Mesenchymal stem cell (in vitro differentiated cells and primary cell): ENCODE measurements at regions not wholly inside any gene's neighbourhood (a gene's known extent, or its start where the extent isn't known, plus 50 kb on each side); places are given as distances from the start of the nearest gene placed in this dataset.

Source experiments
- DNase-seq: peaks from one replicate; pipeline ENCODE4 v3.0.0-alpha.2; 2013
- H2AFZ ChIP-seq: one replicate; pipeline ENCODE4 v1.6.1; 2013; ENCODE audit warnings: low read depth, mild to moderate bottlenecking, control low read depth, inconsistent platforms, low read length, moderate library complexity
- H2AK5ac ChIP-seq: 2 replicates; pipeline ENCODE4 v1.6.1; 2013; ENCODE audit warnings: low read length, moderate library complexity, mild to moderate bottlenecking, inconsistent platforms; ENCODE audit not compliant: severe bottlenecking
- H2BK120ac ChIP-seq: one replicate; pipeline ENCODE4 v1.6.1; 2013; ENCODE audit warnings: low read depth, mild to moderate bottlenecking, inconsistent platforms, low read length, moderate library complexity
- H2BK12ac ChIP-seq, 2 experiments: one replicate each; pipeline ENCODE4 v1.6.1; 2013; ENCODE audit warnings: inconsistent platforms in 2 of 2, low read length in 2 of 2, mild to moderate bottlenecking in 2 of 2, moderate library complexity in 2 of 2, control low read depth in 1 of 2
- H2BK15ac ChIP-seq: one replicate; pipeline ENCODE4 v1.6.1; 2013; ENCODE audit warnings: mild to moderate bottlenecking, low read depth, inconsistent platforms; ENCODE audit not compliant: poor library complexity, severe bottlenecking
- H2BK5ac ChIP-seq: 2 replicates; pipeline ENCODE4 v1.6.1; 2013; ENCODE audit warnings: low read depth, mild to moderate bottlenecking, low read length, control low read depth, inconsistent platforms; ENCODE audit not compliant: poor library complexity, severe bottlenecking
- H3K14ac ChIP-seq, 2 experiments: one replicate each; pipeline ENCODE4 v1.6.1; 2013; ENCODE audit warnings: inconsistent platforms in 2 of 2, low read length in 2 of 2, control low read depth in 1 of 2, mild to moderate bottlenecking in 1 of 2, moderate library complexity in 1 of 2
- H3K18ac ChIP-seq, 2 experiments: one replicate each; pipeline ENCODE4 v1.6.1; 2013; ENCODE audit warnings: inconsistent platforms in 2 of 2, low read length in 2 of 2, control low read depth in 1 of 2, low read depth in 1 of 2, mild to moderate bottlenecking in 1 of 2
- H3K23ac ChIP-seq, 2 experiments: one replicate each; pipeline ENCODE4 v1.6.1; 2013; ENCODE audit warnings: inconsistent platforms in 2 of 2, low read length in 2 of 2, mild to moderate bottlenecking in 2 of 2, moderate library complexity in 2 of 2, control low read depth in 1 of 2
- H3K27ac ChIP-seq: 2 replicates; pipeline ENCODE4 v1.5.1; 2013; ENCODE audit warnings: mild to moderate bottlenecking, moderate library complexity, low read length, control low read depth, inconsistent platforms; ENCODE audit not compliant: poor library complexity, severe bottlenecking
- H3K27me3 ChIP-seq, 2 experiments: 2 replicates each; pipeline versions ENCODE4 v1.6.1 to v1.7.0; 2013; ENCODE audit warnings: low read length in 2 of 2, mild to moderate bottlenecking in 2 of 2, moderate library complexity in 2 of 2, control low read depth in 1 of 2, inconsistent platforms in 1 of 2; ENCODE audit not compliant: control insufficient read depth in 1 of 2, insufficient read depth in 1 of 2
- H3K36me3 ChIP-seq, 2 experiments: 2 replicates each; pipeline versions ENCODE4 v1.6.1 to v1.7.0; 2013; ENCODE audit warnings: low read length in 2 of 2, control low read depth in 1 of 2, inconsistent platforms in 1 of 2, low read depth in 1 of 2, mild to moderate bottlenecking in 1 of 2; ENCODE audit not compliant: insufficient read depth in 2 of 2, control insufficient read depth in 1 of 2
- H3K4ac ChIP-seq, 2 experiments: one replicate each; pipeline ENCODE4 v1.6.1; 2013; ENCODE audit warnings: inconsistent platforms in 2 of 2, low read length in 2 of 2, mild to moderate bottlenecking in 2 of 2, moderate library complexity in 2 of 2, control low read depth in 1 of 2, low read depth in 1 of 2
- H3K4me1 ChIP-seq: 2 replicates; pipeline ENCODE4 v1.6.1; 2013; ENCODE audit warnings: low read depth, low read length, control low read depth; ENCODE audit not compliant: control insufficient read depth, insufficient read depth
- H3K4me2 ChIP-seq: 2 replicates; pipeline ENCODE4 v1.6.1; 2013; ENCODE audit warnings: low read length, mild to moderate bottlenecking, inconsistent platforms; ENCODE audit not compliant: poor library complexity, severe bottlenecking
- H3K4me3 ChIP-seq, 2 experiments: 2 replicates each; pipeline versions ENCODE4 v1.5.1 to v1.7.0; 2013; ENCODE audit warnings: low read length in 2 of 2, mild to moderate bottlenecking in 2 of 2, control low read depth in 1 of 2, low read depth in 1 of 2; ENCODE audit not compliant: insufficient read depth in 1 of 2
- H3K79me1 ChIP-seq: replicated peaks from 2 replicates; pipeline ENCODE4 v1.6.1; 2013; ENCODE audit warnings: mild to moderate bottlenecking, control low read depth, low read length, inconsistent platforms; ENCODE audit not compliant: poor library complexity, severe bottlenecking
- H3K9ac ChIP-seq: 2 replicates; pipeline ENCODE4 v1.7.0; 2013; ENCODE audit warnings: mild to moderate bottlenecking, low read length, moderate library complexity
- H3K9me3 ChIP-seq: 2 replicates; pipeline ENCODE4 v1.7.0; 2013; ENCODE audit warnings: mild to moderate bottlenecking, low read length; ENCODE audit not compliant: control insufficient read depth
- H4K8ac ChIP-seq: one replicate; pipeline ENCODE4 v1.6.1; 2013; ENCODE audit warnings: inconsistent platforms, mild to moderate bottlenecking, low read length, moderate library complexity
- H4K91ac ChIP-seq: one replicate; pipeline ENCODE4 v1.6.1; 2013; ENCODE audit warnings: mild to moderate bottlenecking, low read length, inconsistent platforms
- WGBS: methylation state at CpG from one replicate; pipeline ENCODE4 v1.1.7; 2013; ENCODE audit warnings: mixed read lengths; 5-methylcytosine and 5-hydroxymethylcytosine counted together

GRCh38 chr3:20575146-20575545, 389.1 kb upstream of the SGO1 start:
- Histone ChIP-seq H2AK5ac (no peak overlapping the region), H2AFZ (no peak overlapping the region)
- 75% methylated on average over 1 of the region's 2 CpGs for WGBS

GRCh38 chr3:20574746-20575145, 388.7 kb upstream of the SGO1 start:
- peak; percentile 55 for DNase-seq
- Histone ChIP-seq H2BK15ac (no peak overlapping the region), H3K36me3 (no peaks in the 10 kb centered on the region), H4K91ac (no peak overlapping the region), H2BK12ac (no peak overlapping the region), H3K9me3 (no peaks in the 10 kb centered on the region), H3K27ac (no peak overlapping the region), H3K23ac (no peak overlapping the region), H3K4me3 (peak overlapping the region in 1 of 2 experiments; percentile 36), H2BK5ac (no peak overlapping the region), H3K79me1 (no peaks in the 10 kb centered on the region), H3K9ac (peak overlapping the region; percentile 31), H4K8ac (no peak overlapping the region), H3K27me3 (no peaks in the 10 kb centered on the region), H3K18ac (no peak overlapping the region), H2BK120ac (no peak overlapping the region), H3K14ac (peak overlapping the region in 1 of 2 experiments; percentile 48), H2AFZ (no peak overlapping the region), H3K4ac (no peak overlapping the region), H2AK5ac (no peak overlapping the region), H3K4me2 (no peak overlapping the region), H3K4me1 (no peaks in the 10 kb centered on the region)
- 15% methylated on average over 4 of the region's 4 CpGs for WGBS

More at GRCh38 chr3:20575146-20575545, 389.1 kb upstream of the SGO1 start:
- peak overlapping the region; percentile 31 for H3K9ac ChIP-seq
- H3K27ac ChIP-seq, result no peak overlapping the region
- H2BK15ac ChIP-seq, result no peak overlapping the region
- peak; percentile 45 for DNase-seq
- no peak overlapping the region for H4K8ac ChIP-seq
- no peak overlapping the region for H3K14ac ChIP-seq
- H3K18ac ChIP-seq, result no peak overlapping the region
- H3K9me3 ChIP-seq, result no peaks in the 10 kb centered on the region
- H3K4ac ChIP-seq, result no peak overlapping the region
- no peaks in the 10 kb centered on the region for H3K27me3 ChIP-seq
- H3K79me1 ChIP-seq, result no peaks in the 10 kb centered on the region
- H3K36me3 ChIP-seq, result no peaks in the 10 kb centered on the region
- no peak overlapping the region for H2BK5ac ChIP-seq
- H2BK12ac ChIP-seq, result no peak overlapping the region
- H3K4me2 ChIP-seq, result no peak overlapping the region
- no peak overlapping the region for H3K23ac ChIP-seq
- no peak overlapping the region for H4K91ac ChIP-seq
- peak overlapping the region in 1 of 2 experiments; percentile 36 for H3K4me3 ChIP-seq
- H3K4me1 ChIP-seq, result no peaks in the 10 kb centered on the region
- no peak overlapping the region for H2BK120ac ChIP-seq

DNA sequence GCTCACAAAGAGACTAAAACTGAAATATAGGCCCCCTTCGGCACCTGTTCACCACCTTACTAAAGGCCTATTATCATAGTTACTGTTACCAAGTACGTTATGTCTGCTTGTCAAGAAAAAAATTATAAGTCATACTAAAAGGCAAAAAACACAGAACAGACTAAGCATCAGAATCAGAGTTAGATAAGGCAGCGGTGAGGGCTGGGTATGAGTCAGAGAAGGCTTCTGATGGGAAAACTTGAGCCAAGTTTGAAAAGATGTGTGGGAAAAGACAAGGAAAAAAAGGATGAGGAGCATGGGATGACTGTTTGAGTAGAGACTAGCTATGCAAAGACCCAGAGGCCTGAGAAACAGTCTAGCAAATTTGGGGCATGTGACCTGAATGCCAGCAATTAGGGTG, 387.2 kb upstream of the SGO1 start:
- Histone ChIP-seq H3K9me3 (no peaks in the 10 kb centered on the region), H2BK120ac (no peak overlapping the region), H3K23ac (no peak overlapping the region), H3K4ac (no peak overlapping the region), H4K91ac (no peak overlapping the region), H3K79me1 (no peaks in the 10 kb centered on the region), H2BK15ac (no peak overlapping the region), H3K27me3 (no peaks in the 10 kb centered on the region), H3K4me3 (no peak overlapping the region), H3K9ac (no peak overlapping the region), H3K14ac (no peak overlapping the region), H3K36me3 (no peaks in the 10 kb centered on the region), H2AK5ac (no peak overlapping the region), H2BK12ac (no peak overlapping the region), H2AFZ (no peak overlapping the region), H2BK5ac (no peak overlapping the region), H3K27ac (no peak overlapping the region), H3K4me1 (no peaks in the 10 kb centered on the region), H3K4me2 (no peak overlapping the region), H4K8ac (no peak overlapping the region), H3K18ac (no peak overlapping the region)
- WGBS, result 77% methylated on average over 2 of the region's 3 CpGs
- peak; percentile 60 for DNase-seq

GRCh38 chr3:20572473-20572872, 386.5 kb upstream of the SGO1 start:
- no peak overlapping the region for H4K8ac ChIP-seq
- 88% methylated on average over 5 of the region's 5 CpGs for WGBS
- no peaks in the 10 kb centered on the region for H3K79me1 ChIP-seq
- no peak overlapping the region for H3K27ac ChIP-seq
- no peak overlapping the region for H2AFZ ChIP-seq
- H3K4me1 ChIP-seq, result no peaks in the 10 kb centered on the region
- no peak overlapping the region for H2BK15ac ChIP-seq
- H3K36me3 ChIP-seq, result no peaks in the 10 kb centered on the region
- no peak overlapping the region for H3K23ac ChIP-seq
- no peak overlapping the region for H3K14ac ChIP-seq
- no peak overlapping the region for H2AK5ac ChIP-seq
- H3K4ac ChIP-seq, result no peak overlapping the region
- no peak overlapping the region for H3K4me3 ChIP-seq
- H3K9ac ChIP-seq, result no peak overlapping the region
- no peak overlapping the region for H2BK120ac ChIP-seq
- H2BK12ac ChIP-seq, result no peak overlapping the region
- no peak overlapping the region for H4K91ac ChIP-seq
- no peak overlapping the region for H2BK5ac ChIP-seq
- DNase-seq, result no peak
- H3K18ac ChIP-seq, result no peak overlapping the region
- H3K27me3 ChIP-seq, result no peaks in the 10 kb centered on the region
- no peak overlapping the region for H3K4me2 ChIP-seq
- no peaks in the 10 kb centered on the region for H3K9me3 ChIP-seq
